Prostate gland (tissue), 2 donors: ENCODE measurements at regions not wholly inside any gene's neighbourhood (a gene's known extent, or its start where the extent isn't known, plus 50 kb on each side); places are given as distances from the start of the nearest gene placed in this dataset.

ENCODE experiments used
- DNase-seq: peaks from one replicate; pipeline ENCODE4 v3.0.0-alpha.2; 2019; ENCODE audit warnings: low spot score
- H3K27ac ChIP-seq, 2 donors: fragments of 200-600 bp; sonication (generic); 2 replicates each; pipeline ENCODE4 v1.5.1; 2017 to 2019
- H3K27me3 ChIP-seq: fragments of 200-600 bp; sonication (generic); replicated peaks from 2 replicates; pipeline ENCODE4 v1.5.1; 2019; ENCODE audit not compliant: insufficient read depth
- H3K36me3 ChIP-seq, 2 donors: fragments of 200-600 bp; sonication (generic); 1 replicate in 1 of 2; 2 replicates in 1 of 2; pipeline versions ENCODE4 v1.5.1 to v1.8.1; 2017 to 2019
- H3K4me1 ChIP-seq: fragments of 200-600 bp; sonication (generic); replicated peaks from 2 replicates; pipeline ENCODE4 v1.5.1; 2019
- H3K4me3 ChIP-seq, 2 donors: fragments of 200-600 bp; sonication (generic); 2 replicates each; pipeline ENCODE4 v1.5.1; 2017 to 2019
- H3K9me3 ChIP-seq: fragments of 200-600 bp; sonication (generic); 2 replicates; pipeline ENCODE4 v1.5.1; 2017
- POLR2A ChIP-seq: fragments of 450-650 bp; IDR thresholded peaks from one replicate; pipeline ENCODE4 v1.6.1; 2016; ENCODE audit warnings: antibody characterized with exemption, mild to moderate bottlenecking
- POLR2AphosphoS5 ChIP-seq: sonication (generic); formaldehyde crosslinking; IDR thresholded peaks from one replicate; pipeline ENCODE4 v1.6.1; 2017; ENCODE audit warnings: antibody characterized with exemption
- WGBS: methylation state at CpG from one replicate; pipeline ENCODE4 v1.1.5; 2018; 5-methylcytosine and 5-hydroxymethylcytosine counted together
- intact Hi-C: fragments of 100-400 bp; cut with DNase I; formaldehyde crosslinking; loops from one replicate; pipeline ENCODE4 v1.14.2; 2022
- TF ChIP-seq, protein P1 (sequence below), 4 experiments: fragments of 200-600 bp in 2 of 4; fragments of 450-650 bp in 2 of 4; sonication (generic) in 2 of 4; IDR thresholded peaks; 1 replicate in 3 of 4; 2 replicates in 1 of 4; pipeline ENCODE4 v1.5.1; 2016 to 2019; ENCODE audit warnings: antibody characterized with exemption in 4 of 4, mild to moderate bottlenecking in 2 of 4, moderate library complexity in 2 of 4

DNA sequence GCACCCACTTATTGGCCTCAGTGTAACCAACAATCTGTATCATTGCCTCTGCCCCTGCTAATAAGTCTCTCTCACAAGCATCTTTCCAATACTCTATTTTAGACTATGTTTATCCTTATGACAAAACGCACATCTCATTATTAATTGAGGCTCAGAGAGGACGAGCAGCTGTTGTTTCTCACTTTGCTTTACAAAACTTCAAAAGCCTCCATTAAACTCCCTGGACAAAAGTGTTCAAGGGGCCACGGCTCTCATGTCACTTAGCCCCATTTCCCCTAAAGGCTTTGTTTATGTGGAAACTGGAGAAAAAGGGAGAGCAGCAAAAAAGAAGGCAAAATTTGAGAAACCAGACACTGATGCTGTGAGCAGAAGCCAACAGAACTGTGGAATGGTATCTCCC is 180.0 kb upstream of the LNX1 start:
- H3K36me3 ChIP-seq = no peaks in the 10 kb centered on the region

DNA sequence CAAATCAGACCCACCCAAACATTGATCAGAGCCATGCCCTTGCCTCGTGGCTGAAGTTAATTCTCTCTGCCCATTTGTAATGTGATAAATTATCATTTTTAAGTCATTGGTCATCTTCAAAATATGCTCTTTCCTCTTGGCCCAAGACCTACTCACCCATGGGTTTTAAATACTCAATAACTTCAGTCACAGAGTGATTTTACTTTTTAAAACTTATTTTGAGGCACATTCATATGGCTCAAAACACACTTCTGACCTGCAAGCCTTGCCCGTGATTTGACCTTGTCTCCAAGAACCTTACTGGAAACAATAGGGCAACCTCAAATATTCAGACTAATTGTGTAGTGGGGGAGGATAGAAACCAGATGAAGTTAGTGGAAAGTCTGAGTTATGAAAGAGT is 176.2 kb upstream of the LNX1 start:
- Histone ChIP-seq H3K27ac (no peak overlapping the region), H3K9me3 (no peaks in the 10 kb centered on the region), H3K4me3 (no peak overlapping the region), H3K4me1 (no peaks in the 10 kb centered on the region), H3K36me3 (no peaks in the 10 kb centered on the region), H3K27me3 (no peaks in the 10 kb centered on the region)
- intact Hi-C loops = no loop called here
- WGBS = 75% methylated on average over 2 of the region's 2 CpGs
- TF ChIP-seq, protein P1, sequence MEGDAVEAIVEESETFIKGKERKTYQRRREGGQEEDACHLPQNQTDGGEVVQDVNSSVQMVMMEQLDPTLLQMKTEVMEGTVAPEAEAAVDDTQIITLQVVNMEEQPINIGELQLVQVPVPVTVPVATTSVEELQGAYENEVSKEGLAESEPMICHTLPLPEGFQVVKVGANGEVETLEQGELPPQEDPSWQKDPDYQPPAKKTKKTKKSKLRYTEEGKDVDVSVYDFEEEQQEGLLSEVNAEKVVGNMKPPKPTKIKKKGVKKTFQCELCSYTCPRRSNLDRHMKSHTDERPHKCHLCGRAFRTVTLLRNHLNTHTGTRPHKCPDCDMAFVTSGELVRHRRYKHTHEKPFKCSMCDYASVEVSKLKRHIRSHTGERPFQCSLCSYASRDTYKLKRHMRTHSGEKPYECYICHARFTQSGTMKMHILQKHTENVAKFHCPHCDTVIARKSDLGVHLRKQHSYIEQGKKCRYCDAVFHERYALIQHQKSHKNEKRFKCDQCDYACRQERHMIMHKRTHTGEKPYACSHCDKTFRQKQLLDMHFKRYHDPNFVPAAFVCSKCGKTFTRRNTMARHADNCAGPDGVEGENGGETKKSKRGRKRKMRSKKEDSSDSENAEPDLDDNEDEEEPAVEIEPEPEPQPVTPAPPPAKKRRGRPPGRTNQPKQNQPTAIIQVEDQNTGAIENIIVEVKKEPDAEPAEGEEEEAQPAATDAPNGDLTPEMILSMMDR (IDR thresholded peaks at IDR 0.05) = no peak
- TF ChIP-seq POLR2AphosphoS5 (no peak), POLR2A (no peak)
- no peak for DNase-seq

More for the DNA sequence above, 180.0 kb upstream of the LNX1 start:
- Histone ChIP-seq H3K4me3 (no peak overlapping the region), H3K4me1 (no peaks in the 10 kb centered on the region), H3K27ac (no peak overlapping the region), H3K9me3 (no peaks in the 10 kb centered on the region), H3K27me3 (no peaks in the 10 kb centered on the region)
- 69% methylated on average over 3 of the region's 3 CpGs for WGBS
- intact Hi-C loops = loop anchor here (10.0 kb wide), 1 partner anchor 83 kb away; no protein-coding TSS in a partner anchor
- TF ChIP-seq, protein P1 (IDR thresholded peaks at IDR 0.05) = no peak
- TF ChIP-seq POLR2A = no peak
- no peak for DNase-seq

DNA sequence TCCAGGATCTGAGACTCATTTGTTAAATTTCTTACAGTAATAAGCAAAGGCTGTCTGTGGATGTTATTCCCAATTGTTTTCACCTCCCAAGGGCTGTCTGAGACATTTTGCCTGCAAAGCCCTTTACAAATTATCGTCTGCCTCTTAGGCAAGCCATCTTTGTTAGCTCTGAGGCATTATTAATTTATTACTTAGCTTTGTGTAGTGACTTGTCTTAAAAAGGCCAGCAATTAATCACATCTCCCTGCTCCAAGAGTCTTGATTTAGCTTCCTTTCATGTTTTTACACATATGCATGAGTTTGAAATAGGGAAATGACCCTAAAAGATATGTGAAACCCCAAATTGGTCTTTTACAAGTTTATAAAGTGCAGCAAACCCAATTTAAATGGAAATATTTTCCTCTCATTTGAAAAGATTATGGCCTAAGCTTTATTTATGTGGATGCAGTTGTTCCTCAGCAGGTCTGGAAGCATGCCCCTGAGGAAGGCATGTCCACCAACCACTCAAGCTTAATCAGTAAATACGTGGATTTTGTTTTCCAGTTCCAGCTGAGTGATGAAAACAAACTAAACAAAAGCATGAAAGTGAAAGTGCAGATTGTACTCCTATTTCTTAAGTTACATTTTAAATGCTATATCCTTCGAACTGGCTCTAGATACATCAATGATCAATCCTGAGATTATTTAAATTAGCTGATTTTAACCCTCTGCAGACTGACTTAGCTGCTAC is 173.6 kb upstream of the LNX1 start:
- Histone ChIP-seq H3K36me3 (no peaks in the 10 kb centered on the region), H3K27ac (no peak overlapping the region), H3K4me3 (no peak overlapping the region), H3K27me3 (no peaks in the 10 kb centered on the region), H3K4me1 (no peaks in the 10 kb centered on the region), H3K9me3 (no peaks in the 10 kb centered on the region)
- intact Hi-C loops = no loop called here
- 16% methylated on average over 3 of the region's 3 CpGs for WGBS
- TF ChIP-seq, protein P1 (IDR thresholded peaks at IDR 0.05) = no peak
- no peak for TF ChIP-seq POLR2AphosphoS5
- TF ChIP-seq POLR2A = no peak
- DNase-seq = no peak

DNA sequence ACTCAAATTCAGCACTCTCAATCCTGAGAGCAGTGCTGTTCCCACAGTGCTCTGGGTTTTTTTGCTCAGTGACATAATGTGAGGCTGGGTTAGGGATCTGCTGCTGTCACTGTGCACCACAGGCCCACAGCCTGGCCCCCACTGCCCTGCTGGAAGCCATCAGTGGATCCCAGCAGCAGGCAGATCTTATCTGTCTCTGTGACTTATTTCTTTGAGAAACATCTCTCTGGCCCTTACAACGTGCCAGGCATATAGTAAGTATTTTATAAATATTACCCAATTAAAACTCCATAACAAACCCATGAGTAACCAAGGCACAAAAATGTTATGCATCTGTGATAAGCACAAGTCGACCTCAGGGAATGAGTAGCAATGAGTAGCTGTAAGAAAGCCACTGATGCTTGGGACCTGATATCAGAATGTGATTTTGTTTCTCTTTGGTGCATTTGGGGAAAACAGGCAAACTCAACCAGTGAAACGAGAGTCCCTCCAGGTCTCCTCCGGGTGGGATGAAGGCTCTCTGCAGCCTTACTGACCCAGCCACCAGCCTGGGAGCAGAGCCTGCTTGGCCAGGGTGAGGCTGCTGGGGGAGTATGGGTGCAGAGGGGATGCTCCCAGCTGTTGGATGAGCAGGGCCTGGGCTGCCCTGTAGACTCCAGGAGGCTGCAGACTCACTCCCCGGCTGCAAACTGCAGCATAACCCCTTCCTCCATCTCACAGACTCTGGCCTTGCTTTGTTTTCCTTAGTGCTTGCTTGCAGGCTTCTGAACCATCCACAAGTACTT is 172.7 kb upstream of the LNX1 start:
- H3K9me3 ChIP-seq = no peaks in the 10 kb centered on the region
- WGBS = 60% methylated on average over 5 of the region's 5 CpGs
- no peak for DNase-seq
- H3K4me3 ChIP-seq = no peak overlapping the region
- intact Hi-C loops = no loop called here
- no peaks in the 10 kb centered on the region for H3K27me3 ChIP-seq
- TF ChIP-seq POLR2AphosphoS5 (no peak), POLR2A (no peak)
- TF ChIP-seq, protein P1 (IDR thresholded peaks at IDR 0.05) = no peak
- H3K4me1 ChIP-seq = no peaks in the 10 kb centered on the region
- no peaks in the 10 kb centered on the region for H3K36me3 ChIP-seq
- no peak overlapping the region for H3K27ac ChIP-seq
